CD14-positive monocyte (primary cell): ENCODE measurements at regions not wholly inside any gene's neighbourhood (a gene's known extent, or its start where the extent isn't known, plus 50 kb on each side); places are given as distances from the start of the nearest gene placed in this dataset.

Experiments used
- DNase-seq, 3 donors: peaks; one replicate each; pipeline ENCODE4 v3.0.0-alpha.2; 2011 to 2022
- H2AFZ ChIP-seq: 2 replicates; pipeline ENCODE4 v1.6.0; 2012; ENCODE audit warnings: mild to moderate bottlenecking, low read depth, low read length, inconsistent platforms; ENCODE audit not compliant: insufficient read depth, poor library complexity, severe bottlenecking
- H3K27ac ChIP-seq, 2 donors: 1 replicate in 1 of 2; 2 replicates in 1 of 2; pipeline ENCODE4 v1.5.1; 2012 to 2013; ENCODE audit warnings: low read length in 2 of 2, control low read depth in 1 of 2, inconsistent platforms in 1 of 2, low read depth in 1 of 2, mild to moderate bottlenecking in 1 of 2
- H3K27me3 ChIP-seq, 2 donors: one replicate each; pipeline versions ENCODE4 v1.6.0 to v1.6.1; 2011 to 2013; ENCODE audit warnings: low read length in 2 of 2; ENCODE audit not compliant: control insufficient read depth in 2 of 2, insufficient read depth in 2 of 2
- H3K36me3 ChIP-seq, 2 donors: replicated peaks in 1 of 2; 1 replicate in 1 of 2; 2 replicates in 1 of 2; pipeline versions ENCODE4 v1.5.1 to v1.6.1; 2012 to 2013; ENCODE audit warnings: low read length in 2 of 2, control low read depth in 1 of 2, inconsistent platforms in 1 of 2, mild to moderate bottlenecking in 1 of 2; ENCODE audit not compliant: insufficient read depth in 2 of 2, control insufficient read depth in 1 of 2
- H3K4me1 ChIP-seq, 2 donors: 1 replicate in 1 of 2; 2 replicates in 1 of 2; pipeline versions ENCODE4 v1.5.1 to v1.6.1; 2012 to 2013; ENCODE audit warnings: low read length in 2 of 2, control low read depth in 1 of 2, inconsistent platforms in 1 of 2, mild to moderate bottlenecking in 1 of 2, moderate library complexity in 1 of 2; ENCODE audit not compliant: insufficient read depth in 2 of 2, control insufficient read depth in 1 of 2
- H3K4me2 ChIP-seq: replicated peaks from 2 replicates; pipeline ENCODE3; 2012; ENCODE audit warnings: low read length, moderate library complexity, mild to moderate bottlenecking; ENCODE audit not compliant: poor library complexity, severe bottlenecking; ENCODE audit errors: extremely low read depth
- H3K4me3 ChIP-seq, 3 experiments: fragments of 200-600 bp in 1 of 3; sonication (generic) in 1 of 3; replicated peaks in 1 of 3; 1 replicate in 2 of 3; 2 replicates in 1 of 3; pipeline ENCODE4 v1.5.1; 2011 to 2013; ENCODE audit warnings: low read length in 3 of 3, mild to moderate bottlenecking in 3 of 3, control low read depth in 2 of 3, low read depth in 2 of 3, inconsistent platforms in 1 of 3, moderate library complexity in 1 of 3
- H3K79me2 ChIP-seq: 2 replicates; pipeline ENCODE4 v1.6.0; 2012; ENCODE audit warnings: mild to moderate bottlenecking, control low read depth, inconsistent platforms, low read length, moderate library complexity; ENCODE audit not compliant: insufficient read depth
- H3K9ac ChIP-seq: 2 replicates; pipeline ENCODE4 v1.6.0; 2017; ENCODE audit warnings: low read length, mild to moderate bottlenecking; ENCODE audit not compliant: insufficient read depth, poor library complexity, severe bottlenecking
- H3K9me3 ChIP-seq, 2 donors: replicated peaks in 1 of 2; 1 replicate in 1 of 2; 2 replicates in 1 of 2; pipeline versions ENCODE4 v1.5.1 to v1.6.1; 2012 to 2013; ENCODE audit warnings: low read length in 2 of 2, control low read depth in 1 of 2; ENCODE audit not compliant: control insufficient read depth in 1 of 2, insufficient read depth in 1 of 2
- H4K20me1 ChIP-seq: 2 replicates; pipeline ENCODE4 v1.6.0; 2012; ENCODE audit warnings: mild to moderate bottlenecking, low read length, control low read depth, moderate library complexity; ENCODE audit not compliant: insufficient read depth
- H3K27ac Mint-ChIP-seq, 7 donors: one replicate each; pipeline ENCODE4 v1.8.0; 2020; ENCODE audit warnings: mild to moderate bottlenecking in 7 of 7, mixed read lengths in 7 of 7, moderate library complexity in 6 of 7, inconsistent platforms in 2 of 7
- H3K27me3 Mint-ChIP-seq, 3 donors: one replicate each; pipeline ENCODE4 v1.8.0; 2021 to 2022; ENCODE audit warnings: low read depth in 3 of 3, mild to moderate bottlenecking in 3 of 3, mixed read lengths in 3 of 3, moderate library complexity in 3 of 3, inconsistent platforms in 1 of 3
- H3K36me3 Mint-ChIP-seq, 2 donors: one replicate each; pipeline ENCODE4 v1.8.0; 2020; ENCODE audit warnings: mixed read lengths in 2 of 2, inconsistent platforms in 1 of 2, mild to moderate bottlenecking in 1 of 2
- H3K4me1 Mint-ChIP-seq: one replicate; pipeline ENCODE4 v1.8.0; 2020; ENCODE audit warnings: mild to moderate bottlenecking, mixed read lengths
- H3K4me3 Mint-ChIP-seq, 2 donors: one replicate each; pipeline ENCODE4 v1.8.0; 2020; ENCODE audit warnings: mild to moderate bottlenecking in 2 of 2, mixed read lengths in 2 of 2, moderate library complexity in 1 of 2
- H3K9me3 Mint-ChIP-seq, 7 donors: one replicate each; pipeline ENCODE4 v1.8.0; 2020 to 2022; ENCODE audit warnings: mixed read lengths in 7 of 7, mild to moderate bottlenecking in 6 of 7, moderate library complexity in 6 of 7, inconsistent platforms in 2 of 7
- WGBS: methylation state at CpG from one replicate; pipeline ENCODE4 v1.1.5; 2013; ENCODE audit warnings: missing lambda C conversion rate; ENCODE audit not compliant: insufficient coverage; 5-methylcytosine and 5-hydroxymethylcytosine counted together
- intact Hi-C, 2 donors: fragments of 100-400 bp; cut with micrococcal nuclease; formaldehyde crosslinking; loops; one replicate each; pipeline versions ENCODE4 v1.15.0 to v1.15.1; 2023
- TF ChIP-seq, protein P1 (sequence below): fragments of 200-600 bp; IDR thresholded peaks from one replicate; pipeline ENCODE4 v1.8.0; 2022; ENCODE audit warnings: antibody characterized with exemption, mild to moderate bottlenecking

GRCh38 chr3:132822266-132822665 lies 100.1 kb upstream of the NPHP3 start:
- intact Hi-C loops, result no loop called here
- no peaks in the 10 kb centered on the region for H3K79me2 ChIP-seq
- H2AFZ ChIP-seq, result no peak overlapping the region
- H3K4me2 ChIP-seq, result no peak overlapping the region
- H3K36me3 ChIP-seq, result no peaks in the 10 kb centered on the region
- Mint-ChIP-seq H3K27ac (no peak overlapping the region), H3K27me3 (peaks cover 0 to 3% (median 0%) of the 10 kb centered on the region in 3 donors), H3K36me3 (no peaks in the 10 kb centered on the region), H3K4me3 (no peak overlapping the region), H3K4me1 (no peaks in the 10 kb centered on the region), H3K9me3 (peaks cover 0 to 6% (median 0%) of the 10 kb centered on the region in 7 donors)
- H3K27ac ChIP-seq, result no peak overlapping the region
- H3K27me3 ChIP-seq, result no peaks in the 10 kb centered on the region
- WGBS, result no CpG with 5 or more reads among the region's 1 CpG
- no peaks in the 10 kb centered on the region for H3K4me1 ChIP-seq
- TF ChIP-seq, protein P1, sequence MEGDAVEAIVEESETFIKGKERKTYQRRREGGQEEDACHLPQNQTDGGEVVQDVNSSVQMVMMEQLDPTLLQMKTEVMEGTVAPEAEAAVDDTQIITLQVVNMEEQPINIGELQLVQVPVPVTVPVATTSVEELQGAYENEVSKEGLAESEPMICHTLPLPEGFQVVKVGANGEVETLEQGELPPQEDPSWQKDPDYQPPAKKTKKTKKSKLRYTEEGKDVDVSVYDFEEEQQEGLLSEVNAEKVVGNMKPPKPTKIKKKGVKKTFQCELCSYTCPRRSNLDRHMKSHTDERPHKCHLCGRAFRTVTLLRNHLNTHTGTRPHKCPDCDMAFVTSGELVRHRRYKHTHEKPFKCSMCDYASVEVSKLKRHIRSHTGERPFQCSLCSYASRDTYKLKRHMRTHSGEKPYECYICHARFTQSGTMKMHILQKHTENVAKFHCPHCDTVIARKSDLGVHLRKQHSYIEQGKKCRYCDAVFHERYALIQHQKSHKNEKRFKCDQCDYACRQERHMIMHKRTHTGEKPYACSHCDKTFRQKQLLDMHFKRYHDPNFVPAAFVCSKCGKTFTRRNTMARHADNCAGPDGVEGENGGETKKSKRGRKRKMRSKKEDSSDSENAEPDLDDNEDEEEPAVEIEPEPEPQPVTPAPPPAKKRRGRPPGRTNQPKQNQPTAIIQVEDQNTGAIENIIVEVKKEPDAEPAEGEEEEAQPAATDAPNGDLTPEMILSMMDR, result no peak
- DNase-seq, result no peak
- no peaks in the 10 kb centered on the region for H4K20me1 ChIP-seq
- no peak overlapping the region for H3K4me3 ChIP-seq
- H3K9ac ChIP-seq, result no peak overlapping the region
- H3K9me3 ChIP-seq, result no peaks in the 10 kb centered on the region

DNA sequence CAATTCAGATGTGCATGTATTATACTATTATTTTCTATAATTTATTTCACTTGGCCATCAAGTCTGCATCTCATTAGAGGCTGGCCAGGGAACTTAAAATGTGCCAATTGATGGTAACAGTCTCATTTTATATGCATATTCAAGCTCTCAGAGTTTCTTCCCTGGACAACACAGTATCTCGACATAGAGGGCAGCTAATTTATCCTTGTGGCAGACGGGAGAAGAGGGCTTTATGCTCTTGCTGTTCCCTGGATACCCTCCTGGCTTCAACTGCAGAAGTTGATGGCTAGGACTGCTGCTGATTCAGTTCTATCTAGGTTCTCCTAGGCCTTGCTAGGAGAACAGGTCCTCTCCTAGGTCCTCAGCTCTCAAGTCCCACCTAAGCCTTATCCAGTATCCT lies 99.1 kb upstream of the NPHP3 start:
- H4K20me1 ChIP-seq, result no peaks in the 10 kb centered on the region
- H3K36me3 ChIP-seq, result no peaks in the 10 kb centered on the region
- H3K9ac ChIP-seq, result no peak overlapping the region
- TF ChIP-seq, protein P1, result no peak
- no peak for DNase-seq
- peaks cover 0 to 4% (median 0%) of the 10 kb centered on the region in 7 donors for H3K9me3 Mint-ChIP-seq
- H3K4me3 ChIP-seq, result no peak overlapping the region
- no peak overlapping the region for H3K27ac ChIP-seq
- H3K27me3 Mint-ChIP-seq, result peaks cover 0 to 3% (median 0%) of the 10 kb centered on the region in 3 donors
- H3K4me3 Mint-ChIP-seq, result no peak overlapping the region
- H3K9me3 ChIP-seq, result no peaks in the 10 kb centered on the region
- intact Hi-C loops, result no loop called here
- no peaks in the 10 kb centered on the region for H3K79me2 ChIP-seq
- no peak overlapping the region for H3K4me2 ChIP-seq
- no peaks in the 10 kb centered on the region for H3K4me1 Mint-ChIP-seq
- H3K4me1 ChIP-seq, result no peaks in the 10 kb centered on the region
- no peaks in the 10 kb centered on the region for H3K27me3 ChIP-seq
- 100% methylated on average over 2 of the region's 2 CpGs for WGBS
- H3K36me3 Mint-ChIP-seq, result no peaks in the 10 kb centered on the region
- no peak overlapping the region for H3K27ac Mint-ChIP-seq
- H2AFZ ChIP-seq, result no peak overlapping the region
